ENCODE measurements at regions not wholly inside any gene's neighbourhood (a gene's known extent, or its start where the extent isn't known, plus 50 kb on each side); places are given as distances from the start of the nearest gene placed in this dataset.

DNA sequence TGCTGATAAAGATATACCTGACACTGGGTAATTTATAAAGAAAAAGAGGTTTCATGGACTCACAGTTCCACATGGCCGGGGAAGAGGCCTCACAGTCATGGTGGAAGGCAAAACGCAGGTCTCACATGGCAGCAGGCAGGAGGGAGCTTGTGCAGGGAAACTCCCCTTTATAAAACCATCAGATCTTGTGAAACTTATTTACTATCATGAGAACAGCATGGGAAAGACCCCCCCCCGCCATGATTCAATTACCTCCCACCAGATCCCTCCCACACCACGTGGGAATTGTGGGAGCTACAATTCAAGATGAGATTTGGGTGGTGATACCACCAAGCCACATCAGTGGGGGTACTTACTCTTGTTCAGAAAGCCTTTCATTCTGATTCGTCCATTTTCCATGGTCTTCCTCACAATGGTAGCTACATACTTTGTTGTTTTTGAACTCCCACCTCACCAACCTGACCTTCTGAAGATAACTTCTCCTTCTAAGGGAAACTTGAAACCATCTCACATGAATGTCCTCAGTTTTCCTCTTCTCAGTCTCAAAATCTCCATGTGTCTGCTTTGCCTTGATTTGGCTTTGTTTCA, 275.6 kb upstream of the PROK2 start:
- TF ChIP-seq, protein P1, sequence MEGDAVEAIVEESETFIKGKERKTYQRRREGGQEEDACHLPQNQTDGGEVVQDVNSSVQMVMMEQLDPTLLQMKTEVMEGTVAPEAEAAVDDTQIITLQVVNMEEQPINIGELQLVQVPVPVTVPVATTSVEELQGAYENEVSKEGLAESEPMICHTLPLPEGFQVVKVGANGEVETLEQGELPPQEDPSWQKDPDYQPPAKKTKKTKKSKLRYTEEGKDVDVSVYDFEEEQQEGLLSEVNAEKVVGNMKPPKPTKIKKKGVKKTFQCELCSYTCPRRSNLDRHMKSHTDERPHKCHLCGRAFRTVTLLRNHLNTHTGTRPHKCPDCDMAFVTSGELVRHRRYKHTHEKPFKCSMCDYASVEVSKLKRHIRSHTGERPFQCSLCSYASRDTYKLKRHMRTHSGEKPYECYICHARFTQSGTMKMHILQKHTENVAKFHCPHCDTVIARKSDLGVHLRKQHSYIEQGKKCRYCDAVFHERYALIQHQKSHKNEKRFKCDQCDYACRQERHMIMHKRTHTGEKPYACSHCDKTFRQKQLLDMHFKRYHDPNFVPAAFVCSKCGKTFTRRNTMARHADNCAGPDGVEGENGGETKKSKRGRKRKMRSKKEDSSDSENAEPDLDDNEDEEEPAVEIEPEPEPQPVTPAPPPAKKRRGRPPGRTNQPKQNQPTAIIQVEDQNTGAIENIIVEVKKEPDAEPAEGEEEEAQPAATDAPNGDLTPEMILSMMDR (IDR thresholded peaks at IDR 0.05; ENCODE audit: low read length): no peak
- TF ChIP-seq EZH2phosphoT487 (IDR thresholded peaks at IDR 0.05; ENCODE audit: low read length) (no peak), EZH2 (optimal IDR thresholded peaks at IDR 0.05; ENCODE audit: low read depth, low read length) (no peak)
